HG03558 (cell line): ENCODE measurements at regions not wholly inside any gene's neighbourhood (a gene's known extent, or its start where the extent isn't known, plus 50 kb on each side); places are given as distances from the start of the nearest gene placed in this dataset.
A peak's percentile ranks its signal among the peaks of the same experiment; 100 is the strongest.
"Not testable (repeated sequence)": the region's sequence is repeated elsewhere in the genome, so short reads cannot be mapped to it uniquely, and the experiment has no call there.

ENCODE experiments used
- ATAC-seq: cut with Tn5 transposase; IDR thresholded peaks from one replicate; pipeline ENCODE4 v1.9.1; 2021; ENCODE audit warnings: moderate number of reproducible peaks; ENCODE audit not compliant: unreplicated experiment; ENCODE audit errors: extremely low read depth

- no peak for ATAC-seq
Observed at GRCh38 chr13:50485979-50486935, 357.2 kb downstream of the DLEU7 start.

- no peak for ATAC-seq
Observed at GRCh38 chr13:50493683-50494082, 349.8 kb downstream of the DLEU7 start.

DNA sequence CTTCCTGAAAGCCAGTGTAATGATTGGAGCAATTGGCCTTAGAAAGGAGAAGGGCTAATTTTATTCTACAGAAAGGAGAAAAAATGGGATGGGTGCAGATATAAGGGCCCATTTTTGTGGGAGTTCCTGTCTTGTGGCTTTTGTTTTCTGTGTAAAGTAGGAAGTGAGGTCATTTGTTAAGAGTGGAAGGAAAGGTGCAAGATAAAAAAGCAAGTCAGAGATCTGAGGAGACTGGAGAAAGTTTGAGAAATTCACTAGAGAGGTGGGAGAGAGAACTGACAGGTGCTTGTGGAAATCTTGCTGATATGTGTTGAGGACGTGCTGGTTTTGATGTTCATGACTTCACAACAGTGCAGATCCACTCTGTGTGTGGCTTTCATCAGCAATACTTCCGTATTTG is 349.4 kb downstream of the DLEU7 start:
- ATAC-seq = no peak

DNA sequence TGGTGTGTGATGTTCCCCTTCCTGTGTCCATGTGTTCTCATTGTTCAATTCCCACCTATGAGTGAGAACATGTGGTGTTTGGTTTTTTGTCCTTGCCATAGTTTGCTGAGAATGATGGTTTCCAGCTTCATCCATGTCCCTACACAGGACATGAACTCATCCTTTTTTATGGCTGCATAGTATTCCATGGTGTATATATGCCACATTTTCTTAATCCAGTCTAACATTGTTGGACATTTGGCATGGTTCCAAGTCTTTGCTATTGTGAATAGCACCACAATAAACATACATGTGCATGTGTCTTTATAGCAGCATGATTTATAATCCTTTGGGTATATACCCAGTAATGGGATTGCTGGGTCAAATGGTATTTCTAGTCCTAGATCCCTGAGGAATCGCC is 340.3 kb downstream of the DLEU7 start:
- ATAC-seq = not testable (repeated sequence)

GRCh38 chr13:50509167-50509566 is 334.3 kb downstream of the DLEU7 start:
- no peak for ATAC-seq

GRCh38 chr13:50509771-50510441 is 333.6 kb downstream of the DLEU7 start:
- no peak for ATAC-seq

DNA sequence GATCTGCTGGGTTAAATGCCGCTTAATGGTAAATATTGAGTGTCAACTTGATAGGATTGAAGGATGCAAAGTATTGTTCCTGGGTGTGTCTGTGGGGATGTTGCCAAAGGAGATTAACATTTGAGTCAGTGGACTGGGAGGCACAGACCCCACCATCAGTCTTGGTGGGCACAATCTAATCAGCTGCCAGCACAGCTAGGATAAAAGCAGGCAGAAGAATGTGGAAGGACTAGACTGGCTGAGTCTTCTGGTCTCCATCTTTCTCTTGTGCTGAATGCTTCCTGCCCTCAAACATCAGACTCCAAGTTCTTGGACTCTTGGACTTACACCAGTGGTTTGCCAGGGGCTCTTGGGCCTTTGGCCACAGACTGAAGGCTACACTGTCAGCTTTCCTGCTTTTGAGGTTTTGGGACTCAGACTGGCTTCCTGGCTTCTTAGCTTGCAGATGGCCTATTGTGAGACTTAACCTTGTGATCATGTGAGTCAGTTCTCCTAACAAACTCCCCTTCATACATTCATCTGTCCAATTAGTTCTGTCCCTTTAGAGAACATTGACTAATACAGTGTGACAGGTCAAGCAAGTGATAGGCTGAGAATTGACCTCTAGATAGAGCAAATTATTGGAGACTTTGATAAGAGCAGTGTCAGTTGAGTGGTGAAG is 332.5 kb downstream of the DLEU7 start:
- ATAC-seq = not testable (repeated sequence)

DNA sequence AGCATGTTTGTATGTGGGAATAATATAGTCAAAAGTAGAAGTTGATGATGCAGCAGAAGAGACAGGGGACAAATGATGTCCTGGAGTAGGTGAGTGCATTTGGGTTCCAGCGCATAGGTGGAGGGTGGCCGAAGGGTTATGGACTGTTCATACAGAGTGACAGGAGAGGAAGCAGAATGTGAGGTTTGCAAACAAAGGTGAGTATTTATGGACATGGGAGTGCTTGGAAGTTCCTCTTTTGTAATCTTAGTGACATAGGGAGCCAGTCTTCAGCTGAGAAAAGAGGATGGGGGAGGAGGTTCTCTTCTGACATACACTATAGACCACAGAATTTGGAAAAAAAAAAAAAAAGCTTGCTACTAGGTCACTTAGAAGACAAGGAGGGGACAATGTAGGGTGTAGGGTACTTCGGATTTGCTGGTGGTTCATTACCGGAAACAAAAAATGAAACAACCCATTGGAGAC is 331.6 kb downstream of the DLEU7 start:
- ATAC-seq = no peak

DNA sequence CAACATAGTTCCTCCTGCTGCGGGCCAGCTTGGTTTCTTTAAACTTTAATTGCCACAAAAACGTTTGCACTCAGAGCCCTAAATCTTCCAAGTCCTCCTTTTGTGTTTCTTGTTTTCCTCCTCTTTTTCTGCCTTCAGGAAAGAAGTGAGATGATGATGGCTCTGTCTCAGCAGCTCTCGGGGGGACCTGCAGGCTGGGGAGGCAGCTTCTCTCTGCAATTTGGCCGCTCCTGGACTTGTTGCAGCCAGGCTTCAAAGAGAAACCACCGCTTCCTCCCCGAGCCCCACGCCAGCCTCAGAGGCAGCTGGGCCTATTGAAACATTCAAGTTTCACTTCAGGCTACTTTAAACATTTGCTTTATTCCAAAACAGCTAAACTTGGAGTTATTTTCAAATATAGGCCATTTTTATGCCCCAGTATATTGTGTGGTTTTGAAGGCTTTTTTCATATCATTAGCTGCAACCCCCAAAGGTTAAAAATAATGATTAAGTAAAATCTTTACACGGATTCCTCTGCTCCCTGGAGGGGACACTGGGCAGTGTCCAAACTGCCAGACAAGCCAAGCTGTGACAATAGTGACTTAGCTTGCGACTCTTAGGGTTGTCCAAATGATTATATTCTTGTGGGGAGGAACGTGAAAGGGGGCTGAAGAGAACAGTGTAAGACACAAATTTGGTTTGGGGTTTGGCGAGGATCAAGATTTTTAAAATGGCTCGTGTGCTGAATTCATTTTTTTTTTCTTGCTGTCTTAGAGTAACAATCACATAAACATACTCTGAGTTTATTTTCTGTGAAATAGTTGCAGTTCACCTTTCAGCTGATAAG is 330.8 kb downstream of the DLEU7 start:
- peak; percentile 73 for ATAC-seq

GRCh38 chr13:50513300-50513877 is 330.1 kb downstream of the DLEU7 start:
- no peak for ATAC-seq

DNA sequence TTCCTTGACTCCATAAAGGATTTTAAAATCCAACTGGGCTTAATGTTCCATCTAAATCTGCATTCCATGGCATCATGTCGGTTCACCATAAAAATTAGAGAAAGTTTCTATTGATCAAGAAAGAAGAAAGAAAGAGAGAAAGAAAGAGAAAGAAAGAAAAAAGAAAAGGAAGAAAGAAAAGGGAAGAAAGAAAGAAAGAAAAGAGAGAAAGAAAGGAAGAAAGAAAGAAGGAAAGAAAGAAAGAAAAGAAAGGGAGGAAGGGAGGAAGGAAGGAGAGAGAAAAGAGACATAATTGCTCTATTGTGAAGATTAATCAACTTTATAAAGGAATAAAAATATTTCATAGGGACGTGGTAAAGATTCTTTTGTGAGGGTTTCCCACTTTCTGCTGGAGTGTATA is 329.2 kb downstream of the DLEU7 start:
- no peak for ATAC-seq

GRCh38 chr13:50518131-50518530 is 325.4 kb downstream of the DLEU7 start:
- no peak for ATAC-seq

GRCh38 chr13:50518781-50519201 is 324.7 kb downstream of the DLEU7 start:
- ATAC-seq = no peak

GRCh38 chr13:50519866-50520265 is 323.6 kb downstream of the DLEU7 start:
- ATAC-seq = no peak

DNA sequence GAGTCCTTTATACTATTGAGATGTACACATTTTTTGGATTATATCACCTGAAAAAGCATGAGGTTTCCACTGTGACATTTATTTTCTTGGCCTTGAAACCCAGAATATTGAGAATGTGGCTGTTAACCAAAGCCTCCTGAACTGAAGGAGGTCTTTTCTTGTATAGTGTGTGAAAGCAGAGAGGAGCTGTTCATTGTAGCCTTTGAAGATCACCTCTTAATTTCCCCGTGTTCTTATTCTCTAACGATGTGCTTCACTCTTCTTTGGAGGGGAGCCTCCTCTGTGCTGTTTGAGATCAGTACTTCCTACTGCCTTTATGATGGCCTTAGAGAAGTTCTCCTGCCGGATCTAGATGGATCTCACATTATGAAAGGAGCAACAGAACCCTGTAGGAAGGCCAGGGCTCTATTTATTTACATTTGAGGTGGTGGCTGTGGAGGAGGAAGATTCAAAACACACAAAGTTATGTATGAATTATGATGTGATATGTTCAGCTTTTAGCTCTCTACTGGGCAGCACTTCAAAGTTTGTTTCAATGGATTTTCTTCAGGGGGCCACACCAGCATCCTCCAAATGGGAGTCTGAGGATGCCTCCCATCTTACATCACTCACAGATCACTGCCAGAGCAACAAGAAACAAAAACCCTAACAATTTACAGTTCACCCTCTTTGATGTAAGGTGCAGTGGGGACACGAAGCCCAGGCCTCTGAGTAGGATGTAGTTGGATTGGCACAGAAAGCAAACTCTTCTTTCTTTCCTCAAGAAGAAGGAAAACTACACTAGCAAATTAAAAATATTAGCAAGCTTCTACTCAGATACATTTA is 322.3 kb downstream of the DLEU7 start:
- no peak for ATAC-seq

GRCh38 chr13:50521831-50522149 is 321.7 kb downstream of the DLEU7 start:
- ATAC-seq = no peak

DNA sequence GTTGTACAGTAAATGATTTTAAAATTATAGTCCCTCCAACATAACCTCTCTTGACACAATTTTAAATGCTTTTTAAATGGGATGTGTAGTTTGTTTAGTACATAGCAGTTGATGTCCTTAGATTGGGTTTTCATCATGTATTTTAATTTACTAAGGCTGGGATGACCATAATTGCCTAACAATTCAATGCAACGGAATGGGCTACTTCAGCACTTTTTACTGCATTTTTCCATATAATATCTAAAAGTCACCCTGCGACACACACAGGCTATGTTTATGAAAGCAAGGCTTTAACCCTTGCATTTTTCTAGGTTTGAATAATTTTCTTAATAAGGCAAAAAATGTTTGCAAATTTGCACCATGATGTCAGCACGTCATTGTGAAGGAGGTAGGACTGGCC is 321.0 kb downstream of the DLEU7 start:
- ATAC-seq = no peak

GRCh38 chr13:50523307-50523706 is 320.2 kb downstream of the DLEU7 start:
- ATAC-seq = no peak

DNA sequence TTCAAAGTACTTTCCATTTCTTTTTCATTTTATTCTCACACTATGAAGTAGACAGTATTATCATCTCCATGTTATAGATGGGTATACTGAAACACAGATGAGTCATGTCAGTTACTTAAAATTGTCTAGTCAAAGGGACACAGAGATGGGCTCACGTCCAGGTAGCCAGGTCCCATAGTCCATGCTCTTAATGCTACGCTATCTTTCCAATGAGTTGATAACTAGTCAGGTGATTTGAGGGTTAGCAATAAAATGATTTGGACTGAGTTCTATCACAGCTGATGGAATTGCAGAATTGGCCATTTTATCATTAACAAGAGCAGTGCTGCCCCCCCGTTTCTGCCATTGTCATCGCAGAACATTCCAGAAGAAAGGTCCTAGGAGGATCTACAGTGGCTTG is 318.9 kb downstream of the DLEU7 start:
- no peak for ATAC-seq
